ENCODE measurements at regions not wholly inside any gene's neighbourhood (a gene's known extent, or its start where the extent isn't known, plus 50 kb on each side); places are given as distances from the start of the nearest gene placed in this dataset.

DNA sequence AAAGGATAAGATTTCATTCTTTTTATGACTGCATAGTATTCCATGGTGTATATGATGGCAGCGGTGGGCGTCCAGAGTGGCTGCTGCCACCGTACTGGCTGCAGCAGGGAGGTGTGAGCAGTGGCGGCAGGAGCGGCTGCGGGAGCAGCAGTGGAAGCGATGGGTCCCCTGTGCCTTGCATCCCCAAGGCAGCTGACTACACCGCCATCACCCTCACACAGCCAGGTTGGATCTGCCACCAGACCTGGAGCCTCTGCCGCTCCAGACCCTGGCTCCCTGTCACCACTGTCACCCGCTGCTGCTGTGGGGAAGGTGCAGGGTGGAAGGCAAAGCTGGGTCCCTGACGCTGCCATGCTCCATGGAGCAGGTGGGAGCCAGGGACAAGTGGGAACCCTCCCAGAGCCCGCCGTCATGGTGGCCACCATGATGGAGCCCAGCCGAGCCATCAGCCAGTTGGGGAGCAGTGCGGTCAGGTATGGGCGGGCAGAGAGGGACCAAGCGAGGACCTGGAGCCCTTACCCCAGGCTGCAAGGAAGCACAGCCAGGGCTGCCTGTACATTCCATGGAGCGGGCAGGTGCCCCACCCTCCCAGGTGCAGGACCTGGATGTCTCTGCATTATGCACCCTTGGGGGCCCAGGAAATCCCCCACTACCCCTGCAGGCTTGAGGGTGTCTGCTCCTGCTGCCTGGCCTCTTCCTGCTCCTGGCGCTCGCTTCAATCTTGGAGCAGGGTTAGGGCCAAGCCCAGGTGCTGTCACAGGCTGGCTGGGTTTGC lies 226.1 kb downstream of the OTOR start:
- Mint-ChIP-seq H3K4me3 (no peak overlapping the region), H3K36me3 (no peaks in the 10 kb centered on the region), H3K9me3 (peaks cover 9% of the 10 kb centered on the region), H3K27me3 (ENCODE audit: low read depth) (peaks cover 17% of the 10 kb centered on the region), H3K27ac (no peak overlapping the region), H3K4me1 (no peaks in the 10 kb centered on the region)
- TF ChIP-seq, protein P1, sequence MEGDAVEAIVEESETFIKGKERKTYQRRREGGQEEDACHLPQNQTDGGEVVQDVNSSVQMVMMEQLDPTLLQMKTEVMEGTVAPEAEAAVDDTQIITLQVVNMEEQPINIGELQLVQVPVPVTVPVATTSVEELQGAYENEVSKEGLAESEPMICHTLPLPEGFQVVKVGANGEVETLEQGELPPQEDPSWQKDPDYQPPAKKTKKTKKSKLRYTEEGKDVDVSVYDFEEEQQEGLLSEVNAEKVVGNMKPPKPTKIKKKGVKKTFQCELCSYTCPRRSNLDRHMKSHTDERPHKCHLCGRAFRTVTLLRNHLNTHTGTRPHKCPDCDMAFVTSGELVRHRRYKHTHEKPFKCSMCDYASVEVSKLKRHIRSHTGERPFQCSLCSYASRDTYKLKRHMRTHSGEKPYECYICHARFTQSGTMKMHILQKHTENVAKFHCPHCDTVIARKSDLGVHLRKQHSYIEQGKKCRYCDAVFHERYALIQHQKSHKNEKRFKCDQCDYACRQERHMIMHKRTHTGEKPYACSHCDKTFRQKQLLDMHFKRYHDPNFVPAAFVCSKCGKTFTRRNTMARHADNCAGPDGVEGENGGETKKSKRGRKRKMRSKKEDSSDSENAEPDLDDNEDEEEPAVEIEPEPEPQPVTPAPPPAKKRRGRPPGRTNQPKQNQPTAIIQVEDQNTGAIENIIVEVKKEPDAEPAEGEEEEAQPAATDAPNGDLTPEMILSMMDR (IDR thresholded peaks at IDR 0.05; ENCODE audit: unreplicated experiment): no peak
- DNase-seq (ENCODE audit: low spot score in 2 of 2, unreplicated experiment in 2 of 2): no peak

DNA sequence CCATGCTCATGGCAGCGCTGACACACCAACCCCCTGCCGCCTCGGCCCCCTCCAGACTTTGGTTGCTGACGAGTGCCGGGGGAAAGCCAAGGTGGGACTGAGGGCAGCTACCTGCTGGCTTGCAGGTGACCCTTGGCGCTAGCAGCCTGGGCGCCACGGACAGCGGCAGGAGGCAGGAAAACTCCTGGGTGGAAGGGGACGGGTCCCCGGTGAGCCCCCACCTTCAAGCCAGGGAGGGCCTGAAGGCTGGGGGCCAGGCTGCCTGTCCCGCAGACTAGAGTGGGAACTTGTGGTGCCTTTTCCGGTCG lies 226.7 kb downstream of the OTOR start:
- TF ChIP-seq, protein P1 (IDR thresholded peaks at IDR 0.05; ENCODE audit: unreplicated experiment): no peak
- no peak overlapping the region for H3K27ac Mint-ChIP-seq
- no peak for DNase-seq (ENCODE audit: low spot score in 2 of 2, unreplicated experiment in 2 of 2)
- H3K9me3 Mint-ChIP-seq: peaks cover 9% of the 10 kb centered on the region
- H3K27me3 Mint-ChIP-seq (ENCODE audit: low read depth): peaks cover 19% of the 10 kb centered on the region
- no peaks in the 10 kb centered on the region for H3K4me1 Mint-ChIP-seq
- no peaks in the 10 kb centered on the region for H3K36me3 Mint-ChIP-seq
- no peak overlapping the region for H3K4me3 Mint-ChIP-seq

DNA sequence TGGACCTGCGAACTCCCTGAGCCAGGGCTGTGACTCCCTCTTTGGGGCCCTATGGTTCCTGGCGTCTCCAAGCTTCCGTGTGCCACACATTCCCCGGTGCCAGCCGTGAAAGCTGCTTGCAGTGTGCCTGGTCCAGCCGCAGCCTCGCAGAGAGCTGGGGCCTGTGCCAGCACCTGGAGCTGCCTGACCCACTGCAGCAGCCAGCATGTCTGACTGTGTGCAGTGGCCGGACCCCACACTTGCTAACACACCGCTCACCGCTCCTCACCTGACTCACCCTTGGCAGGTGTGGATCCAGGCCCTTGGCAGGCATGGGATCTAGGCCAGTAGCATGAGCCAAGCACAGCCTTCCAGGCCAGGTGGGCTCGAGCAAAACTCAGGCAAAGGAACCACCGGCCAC lies 227.5 kb downstream of the OTOR start:
- TF ChIP-seq, protein P1 (IDR thresholded peaks at IDR 0.05; ENCODE audit: unreplicated experiment): no peak
- DNase-seq (ENCODE audit: low spot score in 2 of 2, unreplicated experiment in 2 of 2): no peak
- peaks cover 19% of the 10 kb centered on the region for H3K27me3 Mint-ChIP-seq (ENCODE audit: low read depth)
- H3K4me3 Mint-ChIP-seq: no peak overlapping the region
- peaks cover 9% of the 10 kb centered on the region for H3K9me3 Mint-ChIP-seq
- no peak overlapping the region for H3K27ac Mint-ChIP-seq
- H3K4me1 Mint-ChIP-seq: no peaks in the 10 kb centered on the region
- H3K36me3 Mint-ChIP-seq: no peaks in the 10 kb centered on the region

DNA sequence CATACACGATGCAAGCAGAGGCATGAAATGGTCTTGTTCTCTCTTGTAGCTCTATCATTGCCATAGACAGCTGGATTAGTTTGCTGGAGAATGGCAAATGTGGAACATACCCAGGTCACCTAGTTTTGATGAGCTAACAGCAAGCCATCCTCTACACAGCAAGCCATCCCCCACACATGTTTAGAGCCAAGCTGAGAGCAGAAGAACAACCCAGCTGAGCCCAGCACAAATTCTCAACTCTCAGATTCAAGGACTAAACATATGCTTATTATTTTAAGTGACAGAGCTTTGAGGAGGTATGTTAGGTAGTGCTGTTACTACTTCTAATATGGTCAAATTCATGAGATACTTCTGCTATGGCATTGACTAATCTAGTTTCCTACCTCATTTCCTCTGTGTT lies 230.3 kb downstream of the OTOR start:
- no peak for DNase-seq (ENCODE audit: low spot score in 2 of 2, unreplicated experiment in 2 of 2)
- Mint-ChIP-seq H3K4me1 (no peaks in the 10 kb centered on the region), H3K27me3 (ENCODE audit: low read depth) (peaks cover 32% of the 10 kb centered on the region), H3K36me3 (no peaks in the 10 kb centered on the region), H3K9me3 (peaks cover 9% of the 10 kb centered on the region), H3K27ac (no peak overlapping the region), H3K4me3 (no peak overlapping the region)
- TF ChIP-seq, protein P1 (IDR thresholded peaks at IDR 0.05; ENCODE audit: unreplicated experiment): no peak

DNA sequence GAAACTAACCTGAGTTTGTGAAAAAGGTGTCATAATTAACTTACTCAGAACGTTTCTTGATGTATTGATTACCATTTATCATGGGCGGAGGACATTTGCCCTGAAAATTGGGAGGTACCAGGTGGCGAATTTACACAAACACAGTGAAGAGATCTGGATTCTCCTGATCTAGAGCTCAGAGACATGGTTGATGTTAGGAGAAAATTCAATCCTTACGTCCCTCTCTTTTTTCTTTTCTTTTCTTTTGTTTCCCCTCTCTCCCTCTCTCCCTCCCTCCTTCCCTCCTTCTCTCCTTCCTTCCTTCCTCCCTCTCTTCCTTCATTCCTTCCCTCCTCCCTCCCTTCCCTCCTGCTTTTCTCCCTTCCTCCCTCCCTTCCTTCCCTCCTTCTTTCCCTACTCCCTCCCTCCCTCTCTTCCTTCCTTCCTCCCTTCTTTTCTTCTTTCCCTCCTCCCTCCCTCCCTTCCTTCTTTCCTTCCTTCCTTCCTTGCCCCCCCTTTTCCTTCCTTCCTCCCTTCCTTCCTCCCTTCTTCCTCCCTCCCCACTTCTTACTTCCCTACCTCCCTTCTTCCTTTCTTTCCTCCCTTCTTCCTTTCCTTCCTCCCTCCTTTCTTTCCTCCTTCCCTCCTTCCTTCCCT lies 234.1 kb downstream of the OTOR start:
- Mint-ChIP-seq H3K4me1 (no peaks in the 10 kb centered on the region), H3K27ac (no peak overlapping the region), H3K4me3 (no peak overlapping the region), H3K36me3 (no peaks in the 10 kb centered on the region), H3K27me3 (ENCODE audit: low read depth) (peaks cover 26% of the 10 kb centered on the region), H3K9me3 (peaks cover 9% of the 10 kb centered on the region)
- DNase-seq (ENCODE audit: low spot score in 2 of 2, unreplicated experiment in 2 of 2): no peak
- TF ChIP-seq, protein P1 (IDR thresholded peaks at IDR 0.05; ENCODE audit: unreplicated experiment): no peak

Data from mesothelial cell of epicardium (in vitro differentiated cells).